Left ventricle myocardium inferior (tissue), 1 donor: ENCODE measurements at regions not wholly inside any gene's neighbourhood (a gene's known extent, or its start where the extent isn't known, plus 50 kb on each side); places are given as distances from the start of the nearest gene placed in this dataset.

Source experiments
- DNase-seq: peaks from one replicate; pipeline ENCODE4 v3.0.0-alpha.2; 2020
- H3K27ac ChIP-seq: fragments of 200-600 bp; replicated peaks from 2 replicates; pipeline ENCODE4 v1.8.0; 2021
- H3K27me3 ChIP-seq: fragments of 200-600 bp; 2 replicates; pipeline ENCODE4 v1.8.0; 2021; ENCODE audit warnings: low read depth
- H3K36me3 ChIP-seq: fragments of 200-600 bp; 2 replicates; pipeline ENCODE4 v1.8.0; 2021
- H3K4me1 ChIP-seq: fragments of 200-600 bp; 2 replicates; pipeline ENCODE4 v1.8.0; 2021
- H3K4me3 ChIP-seq: fragments of 200-600 bp; 2 replicates; pipeline ENCODE4 v1.8.0; 2021; ENCODE audit warnings: mild to moderate bottlenecking, moderate library complexity
- H3K9me3 ChIP-seq: fragments of 200-600 bp; replicated peaks from 2 replicates; pipeline ENCODE4 v1.8.0; 2021
- CTCF ChIP-seq: fragments of 200-600 bp; IDR thresholded peaks from 2 replicates; pipeline ENCODE4 v1.8.0; 2021; ENCODE audit warnings: antibody characterized with exemption, mild to moderate bottlenecking, borderline replicate concordance
- intact Hi-C: fragments of 100-400 bp; cut with micrococcal nuclease; formaldehyde crosslinking; loops from one replicate; pipeline ENCODE4 v1.11.0; 2022
- donor health status: DM: no; HTN: yes; CAD: no; lungs with severe emphysema.

GRCh38 chr7:49260538-49260937, 336.2 kb downstream of the CDC14C start:
- Histone ChIP-seq H3K36me3 (no peaks in the 10 kb centered on the region), H3K27ac (no peak overlapping the region), H3K9me3 (no peaks in the 10 kb centered on the region), H3K4me1 (no peaks in the 10 kb centered on the region), H3K27me3 (no peaks in the 10 kb centered on the region), H3K4me3 (no peak overlapping the region)
- DNase-seq = no peak
- intact Hi-C loops = no loop called here
- TF ChIP-seq CTCF = no peak

DNA sequence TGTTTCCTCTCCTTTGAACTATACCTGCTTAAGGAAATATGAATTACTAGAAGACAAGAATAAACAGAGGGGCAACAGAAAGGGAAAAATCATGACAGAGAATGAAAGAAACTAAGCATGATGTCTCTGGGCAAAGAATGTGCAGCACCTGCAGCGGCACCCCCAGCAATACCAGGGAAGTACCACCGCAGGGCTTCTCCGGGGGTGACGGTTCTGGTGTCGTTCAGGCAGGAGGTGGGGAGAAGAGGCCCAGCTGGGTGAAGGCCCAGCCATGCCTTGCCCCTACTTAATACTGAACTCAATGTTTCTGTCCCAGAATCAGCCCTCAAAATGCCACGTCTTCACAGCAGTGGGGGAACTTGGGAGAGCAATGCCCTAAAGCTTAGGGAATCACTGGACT, 337.6 kb downstream of the CDC14C start:
- DNase-seq = no peak
- Histone ChIP-seq H3K4me3 (no peak overlapping the region), H3K27ac (no peak overlapping the region), H3K4me1 (no peaks in the 10 kb centered on the region), H3K36me3 (no peaks in the 10 kb centered on the region), H3K9me3 (no peaks in the 10 kb centered on the region), H3K27me3 (no peaks in the 10 kb centered on the region)
- TF ChIP-seq CTCF = no peak
- intact Hi-C loops = no loop called here

DNA sequence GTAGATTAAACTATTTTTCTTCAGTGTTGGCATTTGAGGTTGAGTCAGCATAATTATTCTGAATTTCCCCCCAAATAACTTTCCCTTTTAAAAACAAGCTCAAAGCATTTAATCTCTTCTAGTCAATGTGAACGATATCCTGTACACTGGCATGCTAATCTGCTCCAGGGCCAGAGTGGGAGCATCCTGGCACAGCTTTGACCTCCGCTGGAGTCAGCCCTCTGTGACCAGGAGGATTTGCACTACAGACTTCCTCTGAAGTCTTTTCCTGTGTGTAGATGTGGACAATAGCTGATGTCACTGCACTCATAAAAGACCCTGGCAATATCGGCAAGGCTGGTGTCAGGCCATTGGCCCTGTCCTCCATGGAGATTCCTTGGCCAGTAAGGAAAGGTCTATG, 340.2 kb downstream of the CDC14C start:
- Histone ChIP-seq H3K4me3 (no peak overlapping the region), H3K36me3 (no peaks in the 10 kb centered on the region), H3K9me3 (no peaks in the 10 kb centered on the region), H3K27me3 (no peaks in the 10 kb centered on the region), H3K4me1 (no peaks in the 10 kb centered on the region), H3K27ac (no peak overlapping the region)
- no peak for DNase-seq
- no peak for TF ChIP-seq CTCF
- intact Hi-C loops = no loop called here

GRCh38 chr7:49273897-49274296, 349.6 kb downstream of the CDC14C start:
- TF ChIP-seq CTCF = no peak
- intact Hi-C loops = no loop called here

DNA sequence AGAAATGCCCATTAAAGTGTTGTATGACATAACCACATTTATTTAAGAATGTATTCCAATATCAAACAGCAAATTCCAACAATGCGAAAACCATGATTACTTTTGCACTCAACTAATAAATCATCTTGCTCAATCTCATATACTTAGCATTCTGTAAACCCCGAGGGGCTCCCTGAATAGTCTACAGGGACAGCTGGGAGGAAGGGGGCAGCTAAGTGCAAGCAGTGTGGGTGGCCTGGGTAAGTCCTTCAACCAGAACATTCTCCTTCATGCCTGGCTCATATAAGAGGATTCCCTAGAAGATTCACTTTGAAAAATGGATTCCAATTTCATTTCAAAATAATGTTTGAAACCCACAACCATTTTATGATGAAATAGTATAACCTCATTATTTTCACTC, 355.5 kb downstream of the CDC14C start:
- Histone ChIP-seq H3K4me1 (no peaks in the 10 kb centered on the region), H3K9me3 (no peaks in the 10 kb centered on the region), H3K4me3 (no peak overlapping the region), H3K27ac (no peak overlapping the region), H3K36me3 (no peaks in the 10 kb centered on the region), H3K27me3 (no peaks in the 10 kb centered on the region)
- DNase-seq = no peak
- intact Hi-C loops = no loop called here
- TF ChIP-seq CTCF = no peak

More at GRCh38 chr7:49273897-49274296, 349.6 kb downstream of the CDC14C start:
- no peaks in the 10 kb centered on the region for H3K27me3 ChIP-seq
- H3K4me3 ChIP-seq = no peak overlapping the region
- no peaks in the 10 kb centered on the region for H3K4me1 ChIP-seq
- H3K9me3 ChIP-seq = no peaks in the 10 kb centered on the region
- no peak overlapping the region for H3K27ac ChIP-seq
- no peak for DNase-seq
- H3K36me3 ChIP-seq = no peaks in the 10 kb centered on the region

GRCh38 chr7:49287653-49288052, 363.3 kb downstream of the CDC14C start:
- Histone ChIP-seq H3K9me3 (no peaks in the 10 kb centered on the region), H3K4me1 (no peaks in the 10 kb centered on the region), H3K27ac (no peak overlapping the region), H3K27me3 (no peaks in the 10 kb centered on the region), H3K36me3 (no peaks in the 10 kb centered on the region), H3K4me3 (no peak overlapping the region)
- TF ChIP-seq CTCF = no peak
- DNase-seq = no peak
- intact Hi-C loops = no loop called here
